T-cell (primary cell): ENCODE measurements at regions not wholly inside any gene's neighbourhood (a gene's known extent, or its start where the extent isn't known, plus 50 kb on each side); places are given as distances from the start of the nearest gene placed in this dataset.

Experiments
- ATAC-seq, 4 experiments: fragments of 200-7000 bp in 3 of 4; fragments of 150-1000 bp in 1 of 4; cut with Tn5 transposase; replicated peaks in 1 of 4; 1 replicate in 3 of 4; 2 replicates in 1 of 4; pipeline ENCODE4 v1.10.0; 2021; ENCODE audit warnings: moderate library complexity in 3 of 4, mild to moderate bottlenecking in 2 of 4, moderate number of reproducible peaks in 1 of 4
- CTCF ChIA-PET, 2 donors: fragments of 300-600 bp; sonication (Branson Sonifier 250); formaldehyde crosslinking; loops; one replicate each; lab custom pipeline; 2022; ENCODE audit warnings: antibody characterized with exemption in 2 of 2; lab: Charles Lee
- POLR2A ChIA-PET, 2 donors: fragments of 300-600 bp; sonication (Branson Sonifier 250); formaldehyde crosslinking; loops; one replicate each; lab custom pipeline; 2022; ENCODE audit warnings: antibody characterized with exemption in 2 of 2; lab: Charles Lee
- DNase-seq, 35 experiments: peaks; one replicate each; pipeline versions ENCODE4 v3.0.0 to v3.0.0-alpha.2; 2013 to 2023
- H3K27ac ChIP-seq: one replicate; pipeline ENCODE4 v1.5.1; 2013; ENCODE audit warnings: low read length
- H3K27me3 ChIP-seq, 2 experiments: replicated peaks in 1 of 2; 1 replicate in 1 of 2; 2 replicates in 1 of 2; pipeline versions ENCODE4 v1.6.1 to v1.7.0; 2013; ENCODE audit warnings: low read length in 1 of 2, mixed read lengths in 1 of 2; ENCODE audit not compliant: control insufficient read depth in 2 of 2, insufficient read depth in 2 of 2; ENCODE audit errors: extremely low read depth in 1 of 2
- H3K36me3 ChIP-seq, 2 donors: 1 replicate in 1 of 2; 2 replicates in 1 of 2; pipeline versions ENCODE4 v1.6.1 to v1.7.0; 2013; ENCODE audit warnings: low read length in 1 of 2; ENCODE audit not compliant: control insufficient read depth in 2 of 2, insufficient read depth in 1 of 2; ENCODE audit errors: extremely low read depth in 1 of 2
- H3K4me1 ChIP-seq, 2 experiments: 1 replicate in 1 of 2; 2 replicates in 1 of 2; pipeline versions ENCODE4 v1.6.1 to v1.7.0; 2013; ENCODE audit warnings: low read length in 2 of 2, mixed read lengths in 1 of 2; ENCODE audit not compliant: insufficient read depth in 2 of 2, control insufficient read depth in 1 of 2; ENCODE audit errors: extremely low read depth in 1 of 2
- H3K4me3 ChIP-seq, 2 donors: 1 replicate in 1 of 2; 2 replicates in 1 of 2; pipeline versions ENCODE4 v1.5.1 to v1.7.0; 2013; ENCODE audit warnings: mild to moderate bottlenecking in 2 of 2, low read length in 1 of 2, moderate library complexity in 1 of 2; ENCODE audit not compliant: control insufficient read depth in 1 of 2; ENCODE audit errors: extremely low read depth in 1 of 2
- H3K9me3 ChIP-seq: 2 replicates; pipeline ENCODE4 v1.7.0; 2013
- H3K27ac Mint-ChIP-seq, 2 donors: one replicate each; pipeline ENCODE4 v1.8.0; 2020 to 2021; ENCODE audit warnings: mild to moderate bottlenecking in 2 of 2, mixed read lengths in 2 of 2
- H3K27me3 Mint-ChIP-seq, 2 donors: one replicate each; pipeline ENCODE4 v1.8.0; 2021 to 2022; ENCODE audit warnings: mixed read lengths in 2 of 2
- H3K36me3 Mint-ChIP-seq: one replicate; pipeline ENCODE4 v1.8.0; 2021; ENCODE audit warnings: mixed read lengths
- H3K4me1 Mint-ChIP-seq, 3 donors: one replicate each; pipeline ENCODE4 v1.8.0; 2020 to 2022; ENCODE audit warnings: mixed read lengths in 3 of 3, mild to moderate bottlenecking in 1 of 3
- H3K4me3 Mint-ChIP-seq, 3 donors: one replicate each; pipeline ENCODE4 v1.8.0; 2020 to 2022; ENCODE audit warnings: mild to moderate bottlenecking in 3 of 3, mixed read lengths in 3 of 3, moderate library complexity in 3 of 3
- H3K9me3 Mint-ChIP-seq, 3 donors: one replicate each; pipeline ENCODE4 v1.8.0; 2020 to 2022; ENCODE audit warnings: mixed read lengths in 3 of 3
- WGBS: methylation state at CpG from one replicate; pipeline ENCODE4 v1.1.5; 2013; ENCODE audit warnings: missing lambda C conversion rate; ENCODE audit not compliant: insufficient coverage; 5-methylcytosine and 5-hydroxymethylcytosine counted together

DNA sequence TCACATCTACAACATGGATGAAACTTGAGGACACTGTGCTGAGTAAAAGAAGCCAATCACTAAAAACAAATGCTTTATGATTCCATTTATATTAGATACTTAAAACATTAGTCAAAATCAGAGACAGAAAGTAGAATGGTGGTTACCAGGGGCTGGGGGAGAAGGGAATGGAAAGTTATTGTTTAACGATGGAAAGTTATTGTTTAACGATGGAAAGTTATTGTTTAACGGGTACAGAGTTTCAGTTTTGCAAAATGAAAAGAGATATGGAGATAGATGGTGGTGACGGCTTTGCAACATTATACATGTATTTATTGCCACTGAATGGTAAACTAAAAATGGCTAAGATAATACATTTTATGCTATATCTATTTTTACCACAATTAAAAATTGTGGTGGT is 160.6 kb downstream of the TUBA3C start:
- no peak overlapping the region for H3K4me3 ChIP-seq
- POLR2A ChIA-PET: no interaction called here
- Mint-ChIP-seq H3K36me3 (no peaks in the 10 kb centered on the region), H3K9me3 (peaks cover 0 to 4% (median 3%) of the 10 kb centered on the region in 3 donors), H3K27ac (no peak overlapping the region), H3K27me3 (peaks cover 0 to 4% of the 10 kb centered on the region in 2 donors), H3K4me1 (no peaks in the 10 kb centered on the region), H3K4me3 (no peak overlapping the region)
- no peaks in the 10 kb centered on the region for H3K36me3 ChIP-seq
- H3K27me3 ChIP-seq: no peaks in the 10 kb centered on the region
- H3K27ac ChIP-seq: no peak overlapping the region
- no peaks in the 10 kb centered on the region for H3K9me3 ChIP-seq
- DNase-seq (no peak), ATAC-seq (no peak)
- 75% methylated on average over 2 of the region's 4 CpGs for WGBS
- H3K4me1 ChIP-seq: no peaks in the 10 kb centered on the region
- CTCF ChIA-PET: no interaction called here

GRCh38 chr13:18998389-18998788 is 183.2 kb downstream of the TUBA3C start:
- no peaks in the 10 kb centered on the region for H3K9me3 ChIP-seq
- ChIA-PET CTCF (no interaction called here), POLR2A (interaction anchor here in 1 of 2 donors (0.6 kb wide), 1 partner anchor 81 kb away, joined by 3 read pairs; no protein-coding TSS in a partner anchor)
- Mint-ChIP-seq H3K4me1 (peaks cover 0 to 41% (median 10%) of the 10 kb centered on the region in 3 donors), H3K27ac (peak overlapping the region; percentile 49 to 87), H3K9me3 (peaks cover 0 to 14% (median 3%) of the 10 kb centered on the region in 3 donors), H3K36me3 (peaks cover 3% of the 10 kb centered on the region), H3K4me3 (peak overlapping the region in 1 of 3 donors; percentile 42), H3K27me3 (no peaks in the 10 kb centered on the region)
- no peaks in the 10 kb centered on the region for H3K4me1 ChIP-seq
- 73% methylated on average over 6 of the region's 6 CpGs for WGBS
- ATAC-seq: peak; percentile 43 to 74 (median 55)
- no peak overlapping the region for H3K4me3 ChIP-seq
- no peak overlapping the region for H3K27ac ChIP-seq
- H3K27me3 ChIP-seq: no peaks in the 10 kb centered on the region
- H3K36me3 ChIP-seq: no peaks in the 10 kb centered on the region
- peak in 8 of 35 experiments; percentile 2 to 35 (median 6) for DNase-seq

- Histone ChIP-seq H3K27me3 (no peaks in the 10 kb centered on the region), H3K27ac (no peak overlapping the region), H3K36me3 (no peaks in the 10 kb centered on the region), H3K4me3 (no peak overlapping the region), H3K4me1 (no peaks in the 10 kb centered on the region), H3K9me3 (no peaks in the 10 kb centered on the region)
- ChIA-PET CTCF (no interaction called here), POLR2A (no interaction called here)
- H3K27me3 Mint-ChIP-seq: no peaks in the 10 kb centered on the region
- H3K36me3 Mint-ChIP-seq: peaks cover 3% of the 10 kb centered on the region
- DNase-seq (no peak), ATAC-seq (peak in 1 of 4 experiments; percentile 6)
- H3K9me3 Mint-ChIP-seq: peaks cover 0 to 21% (median 5%) of the 10 kb centered on the region in 3 donors
- peaks cover 0 to 42% (median 10%) of the 10 kb centered on the region in 3 donors for H3K4me1 Mint-ChIP-seq
- H3K4me3 Mint-ChIP-seq: no peak overlapping the region
- H3K27ac Mint-ChIP-seq: peak overlapping the region in 1 of 2 donors; percentile 47
- WGBS: 92% methylated on average over 1 of the region's 1 CpG
These were observed 185.0 kb downstream of the TUBA3C start for GRCh38 chr13:18996627-18997051.

- Mint-ChIP-seq H3K9me3 (peaks cover 0 to 22% (median 5%) of the 10 kb centered on the region in 3 donors), H3K36me3 (peaks cover 3% of the 10 kb centered on the region), H3K27me3 (no peaks in the 10 kb centered on the region), H3K4me3 (no peak overlapping the region), H3K27ac (no peak overlapping the region), H3K4me1 (peaks cover 0 to 42% (median 10%) of the 10 kb centered on the region in 3 donors)
- Histone ChIP-seq H3K27ac (no peak overlapping the region), H3K4me1 (no peaks in the 10 kb centered on the region), H3K36me3 (no peaks in the 10 kb centered on the region), H3K27me3 (no peaks in the 10 kb centered on the region), H3K9me3 (no peaks in the 10 kb centered on the region), H3K4me3 (no peak overlapping the region)
- POLR2A ChIA-PET: no interaction called here
- CTCF ChIA-PET: no interaction called here
- ATAC-seq: no peak
- DNase-seq: no peak
- 29% methylated on average over 2 of the region's 2 CpGs for WGBS
These were observed 185.4 kb downstream of the TUBA3C start for GRCh38 chr13:18996221-18996620.

DNA sequence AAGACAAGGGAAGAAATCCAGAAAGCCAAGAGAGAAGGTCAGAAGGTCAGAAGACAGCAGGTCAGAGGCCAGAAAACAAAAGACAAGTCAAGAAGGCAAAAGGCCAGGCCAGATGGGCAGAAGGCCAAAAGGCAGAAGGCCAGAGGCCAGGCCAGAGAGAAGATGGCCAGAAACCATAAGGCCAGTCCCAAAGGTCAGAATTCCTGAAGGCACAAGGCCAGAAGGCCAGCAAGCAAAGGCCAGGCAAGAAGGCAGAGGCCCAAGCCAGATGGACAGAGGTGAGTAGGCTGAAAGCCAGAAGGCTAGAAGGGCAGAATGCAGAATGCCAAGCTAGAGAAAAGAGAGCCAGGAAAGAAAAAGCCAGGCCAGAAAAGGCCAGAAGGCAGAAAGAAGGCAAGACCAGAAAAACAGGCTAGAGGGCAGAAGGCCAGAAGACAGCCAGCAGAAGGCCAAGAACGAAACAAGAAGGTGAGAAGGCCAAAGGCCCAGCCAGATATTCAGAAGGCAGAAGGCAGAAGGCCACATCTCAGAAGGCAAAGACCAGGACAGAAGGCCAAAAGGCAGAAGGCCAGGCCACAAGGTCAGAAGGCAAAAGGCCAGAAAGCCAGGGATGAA is 186.3 kb downstream of the TUBA3C start:
- 63% methylated on average over 1 of the region's 1 CpG for WGBS
- POLR2A ChIA-PET: no interaction called here

GRCh38 chr13:18993884-18994660 is 187.6 kb downstream of the TUBA3C start:
- DNase-seq (no peak), ATAC-seq (no peak)
- no peaks in the 10 kb centered on the region for H3K9me3 ChIP-seq
- H3K27me3 Mint-ChIP-seq: no peaks in the 10 kb centered on the region
- no peak overlapping the region for H3K27ac Mint-ChIP-seq
- H3K4me1 Mint-ChIP-seq: peaks cover 0 to 42% (median 10%) of the 10 kb centered on the region in 3 donors
- no peaks in the 10 kb centered on the region for H3K27me3 ChIP-seq
- 76% methylated on average over 2 of the region's 2 CpGs for WGBS
- no peaks in the 10 kb centered on the region for H3K36me3 ChIP-seq
- no peak overlapping the region for H3K4me3 Mint-ChIP-seq
- peaks cover 0 to 26% (median 5%) of the 10 kb centered on the region in 3 donors for H3K9me3 Mint-ChIP-seq
- H3K27ac ChIP-seq: no peak overlapping the region
- POLR2A ChIA-PET: no interaction called here
- peaks cover 3% of the 10 kb centered on the region for H3K36me3 Mint-ChIP-seq
- H3K4me1 ChIP-seq: no peaks in the 10 kb centered on the region
- CTCF ChIA-PET: no interaction called here
- no peak overlapping the region for H3K4me3 ChIP-seq

More for the DNA sequence above, 186.3 kb downstream of the TUBA3C start:
- no peak for ATAC-seq
- Histone ChIP-seq H3K4me3 (no peak overlapping the region), H3K9me3 (no peaks in the 10 kb centered on the region), H3K27ac (no peak overlapping the region), H3K36me3 (no peaks in the 10 kb centered on the region), H3K4me1 (no peaks in the 10 kb centered on the region), H3K27me3 (no peaks in the 10 kb centered on the region)
- Mint-ChIP-seq H3K4me3 (no peak overlapping the region), H3K9me3 (peaks cover 0 to 23% (median 5%) of the 10 kb centered on the region in 3 donors), H3K36me3 (peaks cover 3% of the 10 kb centered on the region), H3K4me1 (peaks cover 0 to 42% (median 10%) of the 10 kb centered on the region in 3 donors), H3K27me3 (no peaks in the 10 kb centered on the region), H3K27ac (peak overlapping the region in 1 of 2 donors; percentile 9)
- CTCF ChIA-PET: no interaction called here
- no peak for DNase-seq
